ENCODE measurements at regions not wholly inside any gene's neighbourhood (a gene's known extent, or its start where the extent isn't known, plus 50 kb on each side); places are given as distances from the start of the nearest gene placed in this dataset.

GRCh38 chr6:163992056-163992455, 577.5 kb downstream of the QKI start (continued):
- TF ChIP-seq TFE3 (CRISPR knock-in tag; IDR thresholded peaks at IDR 0.05) (no peak), NONO (IDR thresholded peaks at IDR 0.05; ENCODE audit: low read depth in 2 of 2, low read length in 1 of 2) (no peak), ARID3A (IDR thresholded peaks at IDR 0.05; ENCODE audit: borderline replicate concordance, low read depth, low read length) (no peak), PBX2 (CRISPR knock-in tag; IDR thresholded peaks at IDR 0.05; ENCODE audit: low read depth) (no peak), PBX2 (tag; conservative IDR thresholded peaks at IDR 0.05; ENCODE audit: low read depth) (no peak), CREB5 (CRISPR knock-in tag; IDR thresholded peaks at IDR 0.05) (no peak), ZNF121 (CRISPR knock-in tag; conservative IDR thresholded peaks at IDR 0.05) (no peak)
- TF ChIP-seq, protein P1, sequence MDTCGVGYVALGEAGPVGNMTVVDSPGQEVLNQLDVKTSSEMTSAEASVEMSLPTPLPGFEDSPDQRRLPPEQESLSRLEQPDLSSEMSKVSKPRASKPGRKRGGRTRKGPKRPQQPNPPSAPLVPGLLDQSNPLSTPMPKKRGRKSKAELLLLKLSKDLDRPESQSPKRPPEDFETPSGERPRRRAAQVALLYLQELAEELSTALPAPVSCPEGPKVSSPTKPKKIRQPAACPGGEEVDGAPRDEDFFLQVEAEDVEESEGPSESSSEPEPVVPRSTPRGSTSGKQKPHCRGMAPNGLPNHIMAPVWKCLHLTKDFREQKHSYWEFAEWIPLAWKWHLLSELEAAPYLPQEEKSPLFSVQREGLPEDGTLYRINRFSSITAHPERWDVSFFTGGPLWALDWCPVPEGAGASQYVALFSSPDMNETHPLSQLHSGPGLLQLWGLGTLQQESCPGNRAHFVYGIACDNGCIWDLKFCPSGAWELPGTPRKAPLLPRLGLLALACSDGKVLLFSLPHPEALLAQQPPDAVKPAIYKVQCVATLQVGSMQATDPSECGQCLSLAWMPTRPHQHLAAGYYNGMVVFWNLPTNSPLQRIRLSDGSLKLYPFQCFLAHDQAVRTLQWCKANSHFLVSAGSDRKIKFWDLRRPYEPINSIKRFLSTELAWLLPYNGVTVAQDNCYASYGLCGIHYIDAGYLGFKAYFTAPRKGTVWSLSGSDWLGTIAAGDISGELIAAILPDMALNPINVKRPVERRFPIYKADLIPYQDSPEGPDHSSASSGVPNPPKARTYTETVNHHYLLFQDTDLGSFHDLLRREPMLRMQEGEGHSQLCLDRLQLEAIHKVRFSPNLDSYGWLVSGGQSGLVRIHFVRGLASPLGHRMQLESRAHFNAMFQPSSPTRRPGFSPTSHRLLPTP (IDR thresholded peaks at IDR 0.05; ENCODE audit: borderline replicate concordance, extremely low read depth, insufficient read length): no peak
- TF ChIP-seq, protein P2, sequence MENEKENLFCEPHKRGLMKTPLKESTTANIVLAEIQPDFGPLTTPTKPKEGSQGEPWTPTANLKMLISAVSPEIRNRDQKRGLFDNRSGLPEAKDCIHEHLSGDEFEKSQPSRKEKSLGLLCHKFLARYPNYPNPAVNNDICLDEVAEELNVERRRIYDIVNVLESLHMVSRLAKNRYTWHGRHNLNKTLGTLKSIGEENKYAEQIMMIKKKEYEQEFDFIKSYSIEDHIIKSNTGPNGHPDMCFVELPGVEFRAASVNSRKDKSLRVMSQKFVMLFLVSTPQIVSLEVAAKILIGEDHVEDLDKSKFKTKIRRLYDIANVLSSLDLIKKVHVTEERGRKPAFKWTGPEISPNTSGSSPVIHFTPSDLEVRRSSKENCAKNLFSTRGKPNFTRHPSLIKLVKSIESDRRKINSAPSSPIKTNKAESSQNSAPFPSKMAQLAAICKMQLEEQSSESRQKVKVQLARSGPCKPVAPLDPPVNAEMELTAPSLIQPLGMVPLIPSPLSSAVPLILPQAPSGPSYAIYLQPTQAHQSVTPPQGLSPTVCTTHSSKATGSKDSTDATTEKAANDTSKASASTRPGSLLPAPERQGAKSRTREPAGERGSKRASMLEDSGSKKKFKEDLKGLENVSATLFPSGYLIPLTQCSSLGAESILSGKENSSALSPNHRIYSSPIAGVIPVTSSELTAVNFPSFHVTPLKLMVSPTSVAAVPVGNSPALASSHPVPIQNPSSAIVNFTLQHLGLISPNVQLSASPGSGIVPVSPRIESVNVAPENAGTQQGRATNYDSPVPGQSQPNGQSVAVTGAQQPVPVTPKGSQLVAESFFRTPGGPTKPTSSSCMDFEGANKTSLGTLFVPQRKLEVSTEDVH (IDR thresholded peaks at IDR 0.05; ENCODE audit: low read depth, partially characterized antibody): no peak

Data from K562 (cell line).